NCI-H82 (cell line): ENCODE measurements at regions not wholly inside any gene's neighbourhood (a gene's known extent, or its start where the extent isn't known, plus 50 kb on each side); places are given as distances from the start of the nearest gene placed in this dataset.
"Not testable (repeated sequence)": the region's sequence is repeated elsewhere in the genome, so short reads cannot be mapped to it uniquely, and the experiment has no call there.

Source experiments
- DNase-seq: peaks from one replicate; lab custom pipeline; 2025; lab: John Stamatoyannopoulos, UW

- DNase-seq: no peak
Observed at GRCh38 chr6:11961923-11962322, 50.2 kb upstream of the HIVEP1 start.

GRCh38 chr6:11960909-11961779 is 51.0 kb upstream of the HIVEP1 start:
- no peak for DNase-seq

DNA sequence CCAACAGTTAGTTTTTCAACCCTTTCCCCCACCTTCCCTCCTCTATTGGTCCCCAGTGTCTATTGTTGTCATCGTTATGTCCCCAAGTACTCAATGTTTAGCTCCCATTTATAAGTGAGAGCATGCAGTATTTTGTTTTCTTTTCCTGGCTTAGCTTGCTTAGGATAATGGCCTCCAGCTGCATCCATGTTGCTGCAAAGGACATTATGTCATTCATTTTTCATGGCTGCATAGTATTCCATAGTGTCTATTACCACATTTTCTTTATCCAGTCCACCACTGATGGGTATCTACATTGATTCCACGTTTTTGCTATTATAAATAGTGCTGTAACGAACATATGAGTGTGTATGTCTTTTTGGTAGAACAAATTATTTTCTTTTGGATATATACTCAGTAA is 55.3 kb upstream of the HIVEP1 start:
- no peak for DNase-seq

DNA sequence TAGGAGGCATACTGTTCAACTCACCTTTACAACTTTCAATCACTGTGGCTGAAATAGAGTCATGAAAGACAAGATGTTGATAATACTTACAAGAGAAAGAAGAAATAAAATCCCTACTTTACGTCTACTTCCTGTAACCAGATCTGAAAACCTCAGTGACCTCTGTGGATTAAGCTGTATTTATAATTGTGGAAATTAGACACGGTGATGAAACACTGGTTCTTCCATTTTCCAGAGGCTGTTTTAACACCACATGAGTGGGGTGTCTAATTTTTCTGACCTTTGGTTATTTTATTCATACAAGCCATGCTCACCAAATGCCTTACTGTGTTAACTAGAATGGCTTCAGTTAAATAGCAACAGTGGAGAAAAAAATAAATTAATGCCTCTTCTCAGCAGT is 58.5 kb upstream of the HIVEP1 start:
- no peak for DNase-seq

- no peak for DNase-seq
Observed at GRCh38 chr6:11952316-11952715, 59.8 kb upstream of the HIVEP1 start.

DNA sequence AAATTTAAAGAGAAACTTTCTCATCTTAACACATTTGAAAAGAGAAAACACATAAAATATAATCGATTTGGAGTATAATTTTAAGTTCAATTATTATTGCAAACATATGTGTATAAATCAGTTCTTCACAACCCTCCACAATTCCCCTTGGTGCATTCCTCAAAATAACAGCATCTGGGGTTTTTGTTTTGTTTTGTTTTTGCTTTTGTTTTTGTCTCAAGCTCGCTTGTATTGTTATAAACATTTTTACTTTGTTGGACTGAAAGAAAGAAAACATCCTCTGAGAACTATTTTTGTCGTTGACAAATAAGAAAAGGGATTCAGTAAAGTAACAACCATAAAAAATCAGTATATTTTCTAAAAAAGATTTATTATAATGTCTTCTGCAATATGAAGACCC is 60.2 kb upstream of the HIVEP1 start:
- no peak for DNase-seq

DNA sequence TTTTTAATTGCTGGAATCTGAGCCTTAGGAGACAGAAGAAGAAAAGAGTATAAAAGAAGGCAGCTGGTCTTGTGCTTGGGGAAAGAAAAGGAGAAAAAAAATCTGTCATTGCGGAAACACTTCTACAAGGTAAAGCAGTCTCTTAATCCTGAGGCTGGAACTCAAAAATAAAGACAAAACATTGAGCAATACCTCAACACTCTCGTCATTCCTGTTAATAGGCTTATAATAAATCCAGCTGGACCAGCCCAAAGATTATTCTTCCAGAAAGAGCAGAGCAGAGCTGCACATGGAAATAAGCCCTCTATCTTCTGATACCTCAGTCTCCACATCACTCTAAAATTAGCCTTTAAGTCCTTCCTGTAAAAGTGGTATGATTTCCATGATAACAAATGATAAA is 62.0 kb upstream of the HIVEP1 start:
- DNase-seq: peak; percentile 81

DNA sequence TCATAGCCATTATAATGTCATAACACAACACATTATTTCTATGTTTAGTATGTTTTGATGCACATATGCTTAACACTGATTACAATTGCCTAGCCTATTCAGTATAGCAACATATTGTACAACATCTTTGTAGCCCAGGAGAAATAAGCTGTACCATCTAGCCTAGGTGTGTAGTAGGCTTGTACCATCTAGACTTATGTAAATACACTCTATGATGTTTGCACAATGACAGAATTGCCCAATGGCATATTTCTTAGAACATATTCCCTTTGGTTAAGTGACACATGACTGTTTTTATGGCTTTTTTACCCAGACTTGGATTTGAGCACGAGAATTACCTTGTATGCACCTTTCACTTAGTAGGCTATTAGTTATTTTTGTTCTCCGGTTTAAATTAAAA is 64.5 kb upstream of the HIVEP1 start:
- no peak for DNase-seq

- peak; percentile 19 for DNase-seq
Observed at GRCh38 chr6:11947063-11947462, 65.0 kb upstream of the HIVEP1 start.

DNA sequence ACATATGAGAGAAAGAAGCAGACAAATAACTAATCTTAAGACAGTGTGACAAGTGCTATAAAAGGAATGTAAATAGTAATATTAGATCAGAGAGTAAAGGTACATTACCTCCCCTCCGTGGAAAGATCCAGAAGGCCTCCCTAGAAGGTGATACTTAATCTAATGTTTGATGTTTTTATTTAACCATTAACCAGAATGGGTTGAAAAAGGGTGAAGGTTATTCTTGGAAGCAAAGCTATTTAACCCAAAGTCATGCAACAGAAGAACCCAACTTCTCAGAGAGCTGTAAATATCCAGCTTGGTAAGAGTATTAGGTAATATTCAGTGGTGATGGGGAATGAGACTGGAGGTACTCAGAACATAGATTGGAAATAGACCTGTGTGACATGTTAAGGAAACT is 68.0 kb upstream of the HIVEP1 start:
- no peak for DNase-seq

GRCh38 chr6:11943060-11943459 is 69.1 kb upstream of the HIVEP1 start:
- DNase-seq: no peak

GRCh38 chr6:11942185-11942864 is 69.8 kb upstream of the HIVEP1 start:
- DNase-seq: no peak

DNA sequence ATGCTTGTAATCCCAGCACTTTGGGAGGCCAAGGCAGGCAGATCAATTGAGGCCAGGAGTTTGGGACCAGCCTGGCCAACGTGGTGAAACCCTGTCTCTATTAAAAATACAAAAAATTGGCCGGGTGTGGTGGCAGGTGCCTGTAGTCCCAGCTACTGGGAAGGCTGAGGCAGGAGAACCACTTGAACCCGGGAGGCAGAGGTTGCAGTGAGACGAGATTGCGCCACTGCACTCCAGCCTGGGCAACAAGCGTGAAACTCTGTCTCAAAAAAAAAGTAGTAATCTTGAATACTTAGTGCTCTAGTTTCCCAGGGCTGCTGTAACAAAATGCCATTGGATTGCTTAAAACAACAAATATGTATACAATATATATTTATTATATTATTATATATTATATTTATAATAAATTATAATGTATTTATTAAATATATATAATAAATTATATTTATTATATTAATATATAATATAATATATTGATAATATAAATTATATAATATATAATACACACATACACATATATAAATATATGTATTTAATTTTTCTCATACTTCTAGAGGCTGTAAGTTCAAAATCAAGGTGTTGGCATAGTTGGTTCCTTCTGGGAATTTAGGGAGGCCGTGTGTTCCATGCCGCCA is 71.5 kb upstream of the HIVEP1 start:
- DNase-seq: not testable (repeated sequence)

DNA sequence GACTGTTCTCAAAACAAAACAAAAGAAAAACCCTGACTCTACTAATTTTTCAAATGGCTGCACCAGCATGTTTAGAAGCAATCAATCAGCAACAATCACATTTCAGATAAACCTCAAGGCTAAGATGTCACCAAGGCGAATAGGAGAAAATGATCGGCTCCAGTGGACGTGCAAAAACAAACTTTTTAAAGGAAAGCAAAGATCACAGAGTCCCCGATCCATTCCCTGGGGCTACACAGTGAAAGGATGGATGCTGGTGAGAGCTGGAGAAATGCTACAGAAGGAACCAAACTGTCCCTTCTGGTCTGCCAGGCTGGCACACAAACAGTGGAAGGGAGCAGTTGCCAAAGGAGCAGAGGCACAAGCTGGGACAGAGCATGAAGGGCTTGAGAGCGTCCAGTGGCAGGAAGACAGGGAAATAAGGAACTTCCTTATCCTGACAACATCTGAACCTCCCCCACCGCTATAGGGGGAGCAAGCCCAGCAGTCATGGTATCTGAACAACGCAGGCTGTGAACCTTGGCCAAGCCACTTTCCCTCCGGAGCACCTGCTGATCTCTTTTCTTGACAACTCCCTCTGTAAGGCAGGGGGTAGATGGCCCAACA is 73.7 kb upstream of the HIVEP1 start:
- DNase-seq: no peak

GRCh38 chr6:11934638-11935037 is 77.5 kb upstream of the HIVEP1 start:
- no peak for DNase-seq

- DNase-seq: not testable (repeated sequence)
Observed at GRCh38 chr6:11932892-11933291, 79.2 kb upstream of the HIVEP1 start.

GRCh38 chr6:11931296-11932035 is 80.6 kb upstream of the HIVEP1 start:
- DNase-seq: no peak

- DNase-seq: not testable (repeated sequence)
Observed at GRCh38 chr6:11930834-11931233, 81.3 kb upstream of the HIVEP1 start.

GRCh38 chr6:11930240-11930639 is 81.9 kb upstream of the HIVEP1 start:
- DNase-seq: no peak

DNA sequence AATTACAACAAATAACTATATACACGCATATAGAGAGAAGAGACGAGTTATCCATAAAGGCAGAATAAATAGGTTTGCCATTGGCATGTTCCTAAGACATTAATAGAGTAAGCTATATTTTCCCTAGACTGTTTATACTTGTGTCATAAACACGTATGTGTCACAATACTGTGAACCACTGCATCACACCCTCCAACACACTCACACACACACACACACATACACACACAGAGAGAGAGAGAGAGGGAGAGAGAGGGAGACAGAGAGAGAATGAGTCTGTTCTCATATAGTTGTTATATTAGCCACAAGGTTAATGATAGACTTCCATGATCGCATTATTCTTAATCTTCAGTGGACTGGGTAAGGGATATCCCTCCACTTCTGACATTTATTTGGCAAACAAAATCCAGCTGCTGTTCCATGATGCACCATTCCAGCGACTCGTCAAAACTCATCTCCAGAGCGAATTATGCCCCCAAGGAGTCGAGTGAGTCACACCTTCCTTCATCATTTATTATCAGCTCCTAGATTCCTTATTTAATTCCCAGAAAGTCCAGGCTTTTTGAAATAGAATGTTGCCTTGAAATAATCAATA is 82.8 kb upstream of the HIVEP1 start:
- DNase-seq: no peak

- DNase-seq: no peak
Observed at GRCh38 chr6:11926594-11927407, 85.3 kb upstream of the HIVEP1 start.
